ENCODE measurements at regions not wholly inside any gene's neighbourhood (a gene's known extent, or its start where the extent isn't known, plus 50 kb on each side); places are given as distances from the start of the nearest gene placed in this dataset.

DNA sequence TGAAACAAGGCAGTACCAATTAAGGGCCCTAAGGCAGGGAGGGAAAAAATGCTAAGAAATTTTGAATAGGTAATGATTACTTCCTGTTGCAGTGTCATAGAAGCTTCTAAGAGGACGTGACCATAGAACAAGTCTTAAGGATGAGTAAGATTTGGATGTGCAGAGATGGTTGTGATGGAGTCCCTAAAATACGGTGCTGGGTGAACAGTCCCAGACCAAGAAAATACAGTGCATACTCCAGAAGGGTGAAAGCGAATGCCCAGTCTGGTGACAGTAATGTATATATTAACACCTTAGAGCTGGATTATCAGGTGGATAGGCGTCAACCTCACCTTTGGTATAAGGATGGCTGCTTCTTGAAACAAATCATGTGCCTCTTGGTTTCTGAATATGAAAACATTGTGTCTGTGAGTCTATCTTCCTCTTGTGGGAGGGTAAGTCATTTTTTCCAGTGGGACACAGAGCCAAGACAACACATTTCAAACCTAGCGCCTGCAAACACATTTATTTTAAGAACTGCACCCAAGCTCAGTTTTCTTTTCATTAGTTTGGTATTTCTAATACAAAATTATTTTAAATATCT is 101.2 kb upstream of the TP63 start:
- Mint-ChIP-seq H3K4me1 (no peaks in the 10 kb centered on the region), H3K4me3 (no peak overlapping the region), H3K9me3 (peaks cover 0 to 12% (median 4%) of the 10 kb centered on the region in 7 donors), H3K36me3 (no peaks in the 10 kb centered on the region), H3K27me3 (ENCODE audit: low read depth in 3 of 3) (peaks cover 0 to 8% (median 6%) of the 10 kb centered on the region in 3 donors), H3K27ac (no peak overlapping the region)
- Histone ChIP-seq H3K27ac (ENCODE audit: low read depth in 1 of 2, low read length in 2 of 2) (no peak overlapping the region), H3K79me2 (ENCODE audit: insufficient read depth, low read length) (no peaks in the 10 kb centered on the region), H4K20me1 (ENCODE audit: insufficient read depth, low read length) (no peaks in the 10 kb centered on the region), H3K4me3 (replicated peaks in 1 of 3; ENCODE audit: low read depth in 2 of 3, low read length in 3 of 3) (no peak overlapping the region), H3K4me1 (ENCODE audit: control insufficient read depth in 1 of 2, insufficient read depth in 2 of 2, low read length in 2 of 2) (no peaks in the 10 kb centered on the region), H3K27me3 (ENCODE audit: control insufficient read depth in 2 of 2, insufficient read depth in 2 of 2, low read length in 2 of 2) (no peaks in the 10 kb centered on the region), H2AFZ (ENCODE audit: insufficient read depth, low read depth, low read length, poor library complexity, severe bottlenecking) (no peak overlapping the region), H3K9me3 (replicated peaks in 1 of 2; ENCODE audit: control insufficient read depth in 1 of 2, insufficient read depth in 1 of 2, low read length in 2 of 2) (no peaks in the 10 kb centered on the region), H3K4me2 (replicated peaks; ENCODE audit: extremely low read depth, low read length, poor library complexity, severe bottlenecking) (no peak overlapping the region), H3K9ac (ENCODE audit: insufficient read depth, low read length, poor library complexity, severe bottlenecking) (no peak overlapping the region), H3K36me3 (replicated peaks in 1 of 2; ENCODE audit: control insufficient read depth in 1 of 2, insufficient read depth in 2 of 2, low read length in 2 of 2) (no peaks in the 10 kb centered on the region)
- intact Hi-C loops (cut with micrococcal nuclease), result no loop called here
- TF ChIP-seq, protein P1, sequence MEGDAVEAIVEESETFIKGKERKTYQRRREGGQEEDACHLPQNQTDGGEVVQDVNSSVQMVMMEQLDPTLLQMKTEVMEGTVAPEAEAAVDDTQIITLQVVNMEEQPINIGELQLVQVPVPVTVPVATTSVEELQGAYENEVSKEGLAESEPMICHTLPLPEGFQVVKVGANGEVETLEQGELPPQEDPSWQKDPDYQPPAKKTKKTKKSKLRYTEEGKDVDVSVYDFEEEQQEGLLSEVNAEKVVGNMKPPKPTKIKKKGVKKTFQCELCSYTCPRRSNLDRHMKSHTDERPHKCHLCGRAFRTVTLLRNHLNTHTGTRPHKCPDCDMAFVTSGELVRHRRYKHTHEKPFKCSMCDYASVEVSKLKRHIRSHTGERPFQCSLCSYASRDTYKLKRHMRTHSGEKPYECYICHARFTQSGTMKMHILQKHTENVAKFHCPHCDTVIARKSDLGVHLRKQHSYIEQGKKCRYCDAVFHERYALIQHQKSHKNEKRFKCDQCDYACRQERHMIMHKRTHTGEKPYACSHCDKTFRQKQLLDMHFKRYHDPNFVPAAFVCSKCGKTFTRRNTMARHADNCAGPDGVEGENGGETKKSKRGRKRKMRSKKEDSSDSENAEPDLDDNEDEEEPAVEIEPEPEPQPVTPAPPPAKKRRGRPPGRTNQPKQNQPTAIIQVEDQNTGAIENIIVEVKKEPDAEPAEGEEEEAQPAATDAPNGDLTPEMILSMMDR (IDR thresholded peaks at IDR 0.05), result no peak
- WGBS (ENCODE audit: insufficient coverage), result 94% methylated on average over 2 of the region's 5 CpGs
- no peak for DNase-seq

DNA sequence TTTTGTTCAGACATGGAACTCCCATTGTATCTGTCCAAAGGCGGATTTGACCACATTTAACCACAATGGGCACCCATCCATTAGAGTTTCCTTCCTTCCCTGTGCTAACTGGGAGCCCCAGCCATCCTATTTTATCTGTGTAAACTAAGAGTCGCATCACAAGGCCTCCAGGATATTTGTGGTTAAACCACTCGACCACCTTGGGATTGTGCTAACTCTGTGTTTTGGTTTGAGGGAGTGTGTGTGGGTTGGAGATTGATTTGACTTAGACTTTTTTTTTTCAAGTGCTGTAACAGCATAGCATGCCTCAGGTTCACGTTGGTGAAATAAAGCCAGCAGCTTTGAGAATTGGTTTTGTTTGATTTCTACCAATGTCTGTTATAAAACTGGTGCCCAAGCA is 100.4 kb upstream of the TP63 start:
- intact Hi-C loops (cut with micrococcal nuclease), result no loop called here
- Histone ChIP-seq H3K79me2 (ENCODE audit: insufficient read depth, low read length) (no peaks in the 10 kb centered on the region), H2AFZ (ENCODE audit: insufficient read depth, low read depth, low read length, poor library complexity, severe bottlenecking) (no peak overlapping the region), H4K20me1 (ENCODE audit: insufficient read depth, low read length) (no peaks in the 10 kb centered on the region), H3K9me3 (replicated peaks in 1 of 2; ENCODE audit: control insufficient read depth in 1 of 2, insufficient read depth in 1 of 2, low read length in 2 of 2) (no peaks in the 10 kb centered on the region), H3K36me3 (replicated peaks in 1 of 2; ENCODE audit: control insufficient read depth in 1 of 2, insufficient read depth in 2 of 2, low read length in 2 of 2) (no peaks in the 10 kb centered on the region), H3K4me2 (replicated peaks; ENCODE audit: extremely low read depth, low read length, poor library complexity, severe bottlenecking) (no peak overlapping the region), H3K27me3 (ENCODE audit: control insufficient read depth in 2 of 2, insufficient read depth in 2 of 2, low read length in 2 of 2) (no peaks in the 10 kb centered on the region), H3K27ac (ENCODE audit: low read depth in 1 of 2, low read length in 2 of 2) (no peak overlapping the region), H3K4me3 (replicated peaks in 1 of 3; ENCODE audit: low read depth in 2 of 3, low read length in 3 of 3) (no peak overlapping the region), H3K9ac (ENCODE audit: insufficient read depth, low read length, poor library complexity, severe bottlenecking) (no peak overlapping the region), H3K4me1 (ENCODE audit: control insufficient read depth in 1 of 2, insufficient read depth in 2 of 2, low read length in 2 of 2) (no peaks in the 10 kb centered on the region)
- Mint-ChIP-seq H3K4me3 (no peak overlapping the region), H3K36me3 (no peaks in the 10 kb centered on the region), H3K27ac (no peak overlapping the region), H3K4me1 (no peaks in the 10 kb centered on the region), H3K9me3 (peaks cover 0 to 8% (median 3%) of the 10 kb centered on the region in 7 donors), H3K27me3 (ENCODE audit: low read depth in 3 of 3) (peaks cover 0 to 8% (median 6%) of the 10 kb centered on the region in 3 donors)
- DNase-seq, result no peak
- 0% methylated on average over 2 of the region's 4 CpGs for WGBS (ENCODE audit: insufficient coverage)
- TF ChIP-seq, protein P1 (IDR thresholded peaks at IDR 0.05), result no peak
